SU-DHL-6 (cell line): ENCODE measurements at regions not wholly inside any gene's neighbourhood (a gene's known extent, or its start where the extent isn't known, plus 50 kb on each side); places are given as distances from the start of the nearest gene placed in this dataset.

Experiments
- CTCF ChIP-seq: fragments of 200-600 bp; sonication (generic); IDR thresholded peaks from one replicate; pipeline ENCODE4 v1.5.1; 2017; ENCODE audit warnings: antibody characterized with exemption, mild to moderate bottlenecking, low read length, moderate library complexity; ENCODE audit not compliant: insufficient read depth, poor library complexity, severe bottlenecking
- EZH2phosphoT487 ChIP-seq: fragments of 200-600 bp; sonication (generic), shearing (Covaris generic); conservative IDR thresholded peaks from 2 replicates; pipeline ENCODE4 v1.6.1; 2018; ENCODE audit warnings: mild to moderate bottlenecking, antibody characterized with exemption, low read length, moderate library complexity, mixed read lengths

DNA sequence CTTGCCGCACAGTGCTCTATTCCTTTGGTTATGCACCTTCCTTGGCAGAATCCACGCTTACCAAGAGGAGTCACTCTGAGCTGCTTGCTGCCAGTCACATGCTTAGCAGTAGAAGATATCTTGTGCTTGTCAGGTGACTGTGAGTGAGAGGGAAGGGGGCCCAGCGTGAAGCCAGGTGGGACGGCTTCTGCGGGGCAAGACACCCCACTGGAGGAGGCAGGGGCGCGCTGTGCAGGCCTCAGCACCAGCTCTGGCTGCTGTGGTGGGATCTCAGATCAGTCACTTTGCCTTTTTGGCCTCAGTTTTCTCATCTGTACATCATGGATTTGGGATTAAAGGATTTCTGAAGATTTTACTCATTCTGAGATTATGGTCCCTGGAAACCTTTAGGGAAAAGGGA, 63.9 kb upstream of the B3GAT1 start:
- no peak for TF ChIP-seq CTCF
- TF ChIP-seq EZH2phosphoT487 = no peak
